HG02678 (cell line): ENCODE measurements at regions not wholly inside any gene's neighbourhood (a gene's known extent, or its start where the extent isn't known, plus 50 kb on each side); places are given as distances from the start of the nearest gene placed in this dataset.
"Not testable (repeated sequence)": the region's sequence is repeated elsewhere in the genome, so short reads cannot be mapped to it uniquely, and the experiment has no call there.

Source experiments
- ATAC-seq: cut with Tn5 transposase; IDR thresholded peaks from one replicate; pipeline ENCODE4 v1.9.1; 2021; ENCODE audit warnings: mild to moderate bottlenecking, moderate library complexity; ENCODE audit not compliant: unreplicated experiment

GRCh38 chr5:91285062-91285461 lies 98.1 kb downstream of the ARRDC3 start:
- ATAC-seq: not testable (repeated sequence)

GRCh38 chr5:91283899-91284298 lies 99.2 kb downstream of the ARRDC3 start:
- ATAC-seq: no peak

- ATAC-seq: no peak
Measured at GRCh38 chr5:91283326-91283725, 99.8 kb downstream of the ARRDC3 start.

GRCh38 chr5:91282210-91282609 lies 100.9 kb downstream of the ARRDC3 start:
- no peak for ATAC-seq

- ATAC-seq: no peak
Measured at GRCh38 chr5:91281401-91281800, 101.7 kb downstream of the ARRDC3 start.

GRCh38 chr5:91280362-91281269 lies 102.5 kb downstream of the ARRDC3 start:
- ATAC-seq: peak; percentile 93

GRCh38 chr5:91277840-91278239 lies 105.3 kb downstream of the ARRDC3 start:
- ATAC-seq: no peak

- ATAC-seq: no peak
Measured at GRCh38 chr5:91277093-91277626, 106.0 kb downstream of the ARRDC3 start.

GRCh38 chr5:91272858-91273257 lies 110.3 kb downstream of the ARRDC3 start:
- peak; percentile 89 for ATAC-seq

GRCh38 chr5:91271999-91272398 lies 111.1 kb downstream of the ARRDC3 start:
- peak; percentile 51 for ATAC-seq

- peak; percentile 17 for ATAC-seq
Measured at GRCh38 chr5:91269198-91269597, 113.9 kb downstream of the ARRDC3 start.

GRCh38 chr5:91266184-91266705 lies 116.9 kb downstream of the ARRDC3 start:
- no peak for ATAC-seq

GRCh38 chr5:91264311-91265051 lies 118.6 kb downstream of the ARRDC3 start:
- no peak for ATAC-seq

GRCh38 chr5:91263898-91264297 lies 119.2 kb downstream of the ARRDC3 start:
- no peak for ATAC-seq

- ATAC-seq: no peak
Measured at GRCh38 chr5:91257301-91257700, 125.8 kb downstream of the ARRDC3 start.

- no peak for ATAC-seq
Measured at GRCh38 chr5:91256142-91256524, 127.0 kb downstream of the ARRDC3 start.

- no peak for ATAC-seq
Measured at GRCh38 chr5:91255396-91256141, 127.5 kb downstream of the ARRDC3 start.

GRCh38 chr5:91252916-91253315 lies 130.2 kb downstream of the ARRDC3 start:
- ATAC-seq: no peak

GRCh38 chr5:91245871-91246270 lies 137.2 kb downstream of the ARRDC3 start:
- ATAC-seq: no peak

GRCh38 chr5:91245074-91245452 lies 138.1 kb downstream of the ARRDC3 start:
- no peak for ATAC-seq
